ENCODE measurements at regions not wholly inside any gene's neighbourhood (a gene's known extent, or its start where the extent isn't known, plus 50 kb on each side); places are given as distances from the start of the nearest gene placed in this dataset.

GRCh38 chr10:3853547-3854303, 68.7 kb upstream of the KLF6 start (continued):
- TF ChIP-seq ZNF776 (tag by site-specific recombination; IDR thresholded peaks at IDR 0.05; ENCODE audit: borderline replicate concordance): no peak
- TF ChIP-seq PRDM10 (tag by site-specific recombination; IDR thresholded peaks at IDR 0.05): peak; percentile 97
- TF ChIP-seq ZNF112 (tag by site-specific recombination; IDR thresholded peaks at IDR 0.05): no peak
- TF ChIP-seq ZEB2 (tag by site-specific recombination; IDR thresholded peaks at IDR 0.05): no peak

- peak overlapping the region; percentile 52 for H3K27ac ChIP-seq (ENCODE audit: extremely low read depth, low read depth, low read length)
- no peaks in the 10 kb centered on the region for H3K36me3 ChIP-seq (ENCODE audit: control insufficient read depth in 2 of 2, insufficient read depth in 1 of 2, low read length in 2 of 2)
- CTCF ChIA-PET: interaction anchor here (0.6 to 1.0 kb wide), 2 partner anchors 8 to 322 kb away, joined by 3 to 4 read pairs; no protein-coding TSS in a partner anchor
- no peaks in the 10 kb centered on the region for H3K9me3 ChIP-seq (ENCODE audit: control insufficient read depth, insufficient read depth, low read depth, low read length)
- POLR2A ChIA-PET: interaction anchor here (3.5 kb wide), 1 partner anchor 69 kb away, joined by 57 read pairs; the partner anchor contains the start of gene KLF6
- H3K4me3 ChIP-seq (ENCODE audit: low read depth, low read length): no peak overlapping the region
- no peak for TF ChIP-seq ZFP37 (tag by site-specific recombination; IDR thresholded peaks at IDR 0.05)
- no peak for TF ChIP-seq ZNF146 (tag by site-specific recombination; IDR thresholded peaks at IDR 0.05)
- TF ChIP-seq ZNF404 (tag by site-specific recombination; IDR thresholded peaks at IDR 0.05): no peak
- TF ChIP-seq AEBP2 (tag by site-specific recombination; IDR thresholded peaks at IDR 0.05; ENCODE audit: borderline replicate concordance): no peak
- peak; percentile 48; the same call in 1 of the 2 replicates for TF ChIP-seq ZNF423 (tag by site-specific recombination; IDR thresholded peaks at IDR 0.05)
- TF ChIP-seq ZIC2 (tag by site-specific recombination; IDR thresholded peaks at IDR 0.05): peak; percentile 93
- TF ChIP-seq PRDM1 (tag by site-specific recombination; IDR thresholded peaks at IDR 0.05): no peak
- TF ChIP-seq GLIS1 (tag by site-specific recombination; IDR thresholded peaks at IDR 0.05): peak; percentile 91
- peak; percentile 67 for TF ChIP-seq GLIS2 (tag by site-specific recombination; IDR thresholded peaks at IDR 0.05)
- peaks cover 15% of the 10 kb centered on the region for H3K4me1 ChIP-seq (ENCODE audit: control insufficient read depth, insufficient read depth, low read length)
Observed at GRCh38 chr10:3853016-3853415, 68.0 kb upstream of the KLF6 start.

- H3K4me3 ChIP-seq (ENCODE audit: low read depth, low read length): no peak overlapping the region
- POLR2A ChIA-PET: interaction anchor here (1.0 to 3.5 kb wide), 4 partner anchors 34 to 654 kb away, joined by 3 to 57 read pairs (median 4); partner anchors contain the start of gene KLF6
- CTCF ChIA-PET: interaction anchor here (0.6 kb wide), 1 partner anchor 760 kb away, joined by 3 read pairs; no protein-coding TSS in a partner anchor
- no peaks in the 10 kb centered on the region for H3K36me3 ChIP-seq (ENCODE audit: control insufficient read depth in 2 of 2, insufficient read depth in 1 of 2, low read length in 2 of 2)
- H3K27ac ChIP-seq (ENCODE audit: extremely low read depth, low read depth, low read length): peak overlapping the region; percentile 52
- no peaks in the 10 kb centered on the region for H3K9me3 ChIP-seq (ENCODE audit: control insufficient read depth, insufficient read depth, low read depth, low read length)
- peaks cover 15% of the 10 kb centered on the region for H3K4me1 ChIP-seq (ENCODE audit: control insufficient read depth, insufficient read depth, low read length)
- peak; percentile 88 for TF ChIP-seq GFI1B (tag by site-specific recombination; IDR thresholded peaks at IDR 0.05)
- no peak for TF ChIP-seq ZNF18 (tag by site-specific recombination; IDR thresholded peaks at IDR 0.05)
- no peak for TF ChIP-seq GLI4 (tag by site-specific recombination; IDR thresholded peaks at IDR 0.05)
- TF ChIP-seq IKZF3 (tag by site-specific recombination; IDR thresholded peaks at IDR 0.05): peak; percentile 76
- peak; percentile 98 for TF ChIP-seq HIC1 (tag by site-specific recombination; IDR thresholded peaks at IDR 0.05)
- peak; percentile 11 for TF ChIP-seq SETDB1 (IDR thresholded peaks at IDR 0.05; ENCODE audit: insufficient read length, low read length)
- peak; percentile 69 for TF ChIP-seq KLF8 (tag by site-specific recombination; IDR thresholded peaks at IDR 0.05)
- no peak for TF ChIP-seq ZNF404 (tag by site-specific recombination; IDR thresholded peaks at IDR 0.05)
- no peak for TF ChIP-seq ZNF555 (tag by site-specific recombination; conservative IDR thresholded peaks at IDR 0.05)
- TF ChIP-seq ZNF560 (tag by site-specific recombination; IDR thresholded peaks at IDR 0.05; ENCODE audit: borderline replicate concordance): no peak
Observed at GRCh38 chr10:3852147-3852904, 67.3 kb upstream of the KLF6 start.
